ENCODE measurements at regions not wholly inside any gene's neighbourhood (a gene's known extent, or its start where the extent isn't known, plus 50 kb on each side); places are given as distances from the start of the nearest gene placed in this dataset.
A peak's percentile ranks its signal among the peaks of the same experiment; 100 is the strongest.
"Not testable (repeated sequence)": the region's sequence is repeated elsewhere in the genome, so short reads cannot be mapped to it uniquely, and the experiment has no call there.

DNA sequence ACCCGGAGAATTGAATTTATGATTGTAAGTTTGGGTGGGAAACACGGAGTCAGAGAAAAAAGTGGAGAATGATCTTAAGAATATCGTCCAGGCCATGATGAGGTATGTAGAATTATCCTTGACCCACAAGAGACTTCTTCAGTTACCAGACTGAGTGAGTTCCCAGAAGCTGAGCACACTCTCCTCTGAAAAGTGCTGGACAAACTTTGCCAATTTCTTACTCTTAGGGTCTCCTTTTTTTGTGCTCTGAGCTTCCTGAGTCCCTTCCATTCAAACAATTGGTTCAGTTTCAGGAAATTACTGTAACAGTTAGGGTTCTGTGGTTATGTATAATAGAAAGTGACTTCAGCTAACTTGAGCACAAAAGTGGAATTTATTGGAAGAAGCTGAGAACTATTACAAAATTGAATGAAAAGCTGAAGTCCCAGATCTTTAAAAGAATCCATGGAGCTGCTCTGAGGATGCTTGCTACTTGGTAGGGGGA, 50.6 kb upstream of the EHBP1 start:
- Histone ChIP-seq H3K27me3 (no peaks in the 10 kb centered on the region), H3K27ac (peak overlapping the region in 1 of 4 donors; percentile 26), H3K4me3 (no peak overlapping the region), H3K9me3 (no peaks in the 10 kb centered on the region), H3K36me3 (no peaks in the 10 kb centered on the region), H3K4me1 (peaks cover 0 to 8% (median 3%) of the 10 kb centered on the region in 4 donors)
- TF ChIP-seq POLR2A (IDR thresholded peaks at IDR 0.05): no peak
- TF ChIP-seq, protein P1, sequence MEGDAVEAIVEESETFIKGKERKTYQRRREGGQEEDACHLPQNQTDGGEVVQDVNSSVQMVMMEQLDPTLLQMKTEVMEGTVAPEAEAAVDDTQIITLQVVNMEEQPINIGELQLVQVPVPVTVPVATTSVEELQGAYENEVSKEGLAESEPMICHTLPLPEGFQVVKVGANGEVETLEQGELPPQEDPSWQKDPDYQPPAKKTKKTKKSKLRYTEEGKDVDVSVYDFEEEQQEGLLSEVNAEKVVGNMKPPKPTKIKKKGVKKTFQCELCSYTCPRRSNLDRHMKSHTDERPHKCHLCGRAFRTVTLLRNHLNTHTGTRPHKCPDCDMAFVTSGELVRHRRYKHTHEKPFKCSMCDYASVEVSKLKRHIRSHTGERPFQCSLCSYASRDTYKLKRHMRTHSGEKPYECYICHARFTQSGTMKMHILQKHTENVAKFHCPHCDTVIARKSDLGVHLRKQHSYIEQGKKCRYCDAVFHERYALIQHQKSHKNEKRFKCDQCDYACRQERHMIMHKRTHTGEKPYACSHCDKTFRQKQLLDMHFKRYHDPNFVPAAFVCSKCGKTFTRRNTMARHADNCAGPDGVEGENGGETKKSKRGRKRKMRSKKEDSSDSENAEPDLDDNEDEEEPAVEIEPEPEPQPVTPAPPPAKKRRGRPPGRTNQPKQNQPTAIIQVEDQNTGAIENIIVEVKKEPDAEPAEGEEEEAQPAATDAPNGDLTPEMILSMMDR (IDR thresholded peaks at IDR 0.05): no peak
- TF ChIP-seq EP300 (IDR thresholded peaks at IDR 0.05): no peak
- WGBS, 2 donors: 48 to 77% methylated on average over 3 of the region's 3 CpGs
- no peak for DNase-seq (ENCODE audit: low spot score in 2 of 2)

DNA sequence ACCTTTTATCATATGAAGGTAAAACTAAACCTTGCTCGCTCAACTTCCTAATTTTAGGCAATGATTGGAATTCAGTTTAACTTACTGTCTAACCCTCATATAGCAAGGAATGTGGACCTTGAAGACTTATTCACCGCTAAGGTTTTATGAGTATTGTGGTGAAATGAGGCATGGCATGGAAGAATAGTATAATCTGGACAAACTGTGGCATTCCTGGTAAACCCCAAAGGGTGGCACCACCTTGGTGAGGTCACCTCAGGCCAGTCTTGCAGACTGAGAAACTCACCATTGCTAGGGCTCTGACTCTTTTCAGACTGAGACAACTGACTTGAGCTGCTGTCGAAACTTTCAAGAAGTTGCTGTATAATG, 51.1 kb upstream of the EHBP1 start:
- no peaks in the 10 kb centered on the region for H3K36me3 ChIP-seq
- TF ChIP-seq EP300 (IDR thresholded peaks at IDR 0.05) (no peak), POLR2A (IDR thresholded peaks at IDR 0.05) (no peak)
- TF ChIP-seq, protein P1 (IDR thresholded peaks at IDR 0.05): no peak
- H3K27me3 ChIP-seq: no peaks in the 10 kb centered on the region
- no peak for DNase-seq (ENCODE audit: low spot score in 2 of 2)
- H3K27ac ChIP-seq: peak overlapping the region in 1 of 4 donors; percentile 20
- peaks cover 0 to 3% (median under 1%) of the 10 kb centered on the region in 4 donors for H3K4me1 ChIP-seq
- 95% methylated on average over 3 of the region's 3 CpGs for WGBS, 2 donors
- H3K9me3 ChIP-seq: no peaks in the 10 kb centered on the region
- H3K4me3 ChIP-seq: no peak overlapping the region

DNA sequence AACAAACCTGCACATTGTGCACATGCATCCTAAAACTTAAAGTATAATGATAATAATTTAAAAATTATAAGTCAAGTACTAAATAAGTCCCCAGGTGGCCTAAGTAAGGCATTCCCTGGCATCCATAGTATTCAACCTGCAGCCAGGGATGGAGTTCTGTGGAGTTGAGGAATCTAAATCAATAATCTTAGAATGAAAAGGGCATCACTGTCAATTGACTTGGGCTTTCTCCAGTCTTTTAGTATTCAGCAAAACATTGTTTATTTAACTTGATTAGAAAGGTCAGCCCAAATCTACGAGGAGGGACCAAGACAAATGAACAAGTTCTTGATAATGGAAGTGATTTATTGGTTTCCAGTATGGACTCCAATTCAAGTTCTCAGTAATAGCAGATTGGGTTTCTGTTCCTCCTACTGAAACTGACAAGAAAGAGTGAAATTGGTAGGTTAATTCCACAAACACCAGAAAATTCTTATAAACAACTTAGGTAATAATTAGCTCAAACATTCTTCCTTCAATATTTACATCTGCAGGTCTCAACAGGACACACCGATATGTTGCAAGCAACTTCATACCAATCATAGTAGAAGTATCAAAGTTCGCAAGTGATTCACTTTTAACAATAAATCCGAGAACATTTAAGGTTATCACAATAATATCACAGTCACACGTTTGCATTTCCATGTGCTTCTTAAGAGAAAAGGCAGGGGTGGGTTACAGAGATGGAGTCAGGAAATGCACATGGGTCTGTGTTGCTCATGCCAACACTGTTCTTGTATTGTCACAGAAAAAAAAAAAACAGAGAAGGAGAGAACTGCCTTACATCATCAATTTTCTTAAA, 51.7 kb upstream of the EHBP1 start:
- Histone ChIP-seq H3K36me3 (no peaks in the 10 kb centered on the region), H3K27ac (no peak overlapping the region), H3K9me3 (no peaks in the 10 kb centered on the region), H3K4me1 (no peaks in the 10 kb centered on the region), H3K4me3 (no peak overlapping the region), H3K27me3 (no peaks in the 10 kb centered on the region)
- TF ChIP-seq EP300 (IDR thresholded peaks at IDR 0.05): no peak
- TF ChIP-seq, protein P1 (IDR thresholded peaks at IDR 0.05): no peak
- no peak for TF ChIP-seq POLR2A (IDR thresholded peaks at IDR 0.05)
- 67 to 68% methylated on average over 5 of the region's 5 CpGs for WGBS, 2 donors
- DNase-seq (ENCODE audit: low spot score in 2 of 2): no peak

DNA sequence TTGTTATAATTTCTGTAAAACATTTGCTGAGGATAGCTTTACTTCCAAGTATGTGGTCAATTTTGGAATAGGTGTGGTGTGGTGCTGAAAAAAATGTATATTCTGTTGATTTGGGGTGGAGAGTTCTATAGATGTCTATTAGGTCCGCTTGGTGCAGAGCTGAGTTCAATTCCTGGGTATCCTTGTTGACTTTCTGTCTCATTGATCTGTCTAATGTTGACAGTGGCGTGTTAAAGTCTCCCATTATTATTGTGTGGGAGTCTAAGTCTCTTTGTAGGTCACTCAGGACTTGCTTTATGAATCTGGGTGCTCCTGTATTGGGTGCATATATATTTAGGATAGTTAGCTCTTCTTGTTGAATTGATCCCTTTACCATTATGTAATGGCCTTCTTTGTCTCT, 56.4 kb upstream of the EHBP1 start:
- not testable (repeated sequence) for DNase-seq (ENCODE audit: low spot score in 2 of 2); H3K4me3 ChIP-seq; H3K4me1 ChIP-seq; H3K9me3 ChIP-seq; H3K27me3 ChIP-seq; H3K36me3 ChIP-seq; H3K27ac ChIP-seq
- WGBS, 2 donors: 80 to 100% methylated on average over 1 of the region's 2 CpGs

DNA sequence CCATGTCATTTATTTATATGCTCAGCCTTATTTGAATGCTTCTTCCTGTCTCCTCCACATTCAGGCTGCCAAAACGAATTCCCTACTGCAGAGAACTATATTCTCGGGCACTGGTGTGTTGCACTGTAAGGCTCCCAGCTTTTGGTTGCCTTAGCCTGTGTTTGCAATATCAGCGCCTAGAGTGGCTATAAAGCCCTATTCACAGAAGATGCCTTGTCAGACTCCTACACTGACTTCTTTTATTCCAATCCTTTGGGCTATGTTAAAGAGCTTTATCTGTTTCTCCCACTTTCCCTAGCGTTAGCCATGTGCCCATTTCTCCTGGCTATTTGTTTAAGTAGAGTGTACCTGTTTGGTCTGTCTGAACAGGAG, 62.4 kb upstream of the EHBP1 start:
- 32 to 36% methylated on average over 4 of the region's 4 CpGs for WGBS, 2 donors
- no peak for TF ChIP-seq POLR2A (IDR thresholded peaks at IDR 0.05)
- TF ChIP-seq, protein P1 (IDR thresholded peaks at IDR 0.05): no peak
- TF ChIP-seq EP300 (IDR thresholded peaks at IDR 0.05): no peak
- H3K27ac ChIP-seq: peak overlapping the region in 3 of 4 donors; percentile 0 to 75 (median 70)
- no peaks in the 10 kb centered on the region for H3K9me3 ChIP-seq
- no peak for DNase-seq (ENCODE audit: low spot score in 2 of 2)
- no peaks in the 10 kb centered on the region for H3K36me3 ChIP-seq
- H3K27me3 ChIP-seq: no peaks in the 10 kb centered on the region
- peaks cover 0 to 36% (median 8%) of the 10 kb centered on the region in 4 donors for H3K4me1 ChIP-seq
- no peak overlapping the region for H3K4me3 ChIP-seq
